GM23338 (cell line): ENCODE measurements at regions not wholly inside any gene's neighbourhood (a gene's known extent, or its start where the extent isn't known, plus 50 kb on each side); places are given as distances from the start of the nearest gene placed in this dataset.

Source experiments
- ATAC-seq: fragments of 200-7000 bp; cut with Tn5 transposase; 3 replicates; pipeline ENCODE4 v1.9.1; 2020
- DNase-seq: peaks from one replicate; pipeline ENCODE4 v3.0.0-alpha.2; 2015; ENCODE audit warnings: low spot score
- H2AFZ ChIP-seq: fragments of 200-600 bp; sonication (generic); 2 replicates; pipeline ENCODE4 v1.8.0; 2016; ENCODE audit warnings: antibody characterized with exemption, mild to moderate bottlenecking, moderate library complexity
- H3F3A ChIP-seq: fragments of 200-600 bp; sonication (generic); replicated peaks from 2 replicates; pipeline ENCODE4 v1.8.0; 2017; ENCODE audit warnings: antibody characterized with exemption, mixed run types, low read depth
- H3K27ac ChIP-seq: fragments of 200-600 bp; sonication (generic); 2 replicates; pipeline ENCODE4 v1.6.1; 2016; ENCODE audit warnings: low read depth
- H3K27me3 ChIP-seq: fragments of 200-600 bp; sonication (generic); 2 replicates; pipeline ENCODE4 v1.8.0; 2016; ENCODE audit warnings: mild to moderate bottlenecking, mixed run types, moderate library complexity; ENCODE audit not compliant: insufficient read depth
- H3K36me3 ChIP-seq: fragments of 200-600 bp; sonication (generic); 2 replicates; pipeline ENCODE4 v1.8.0; 2016; ENCODE audit warnings: mild to moderate bottlenecking; ENCODE audit not compliant: insufficient read depth
- H3K4me1 ChIP-seq: fragments of 200-600 bp; sonication (generic); 2 replicates; pipeline ENCODE4 v1.8.0; 2016; ENCODE audit warnings: mild to moderate bottlenecking, moderate library complexity; ENCODE audit not compliant: insufficient read depth
- H3K4me2 ChIP-seq: fragments of 200-600 bp; sonication (generic); 2 replicates; pipeline ENCODE4 v1.7.1; 2017; ENCODE audit warnings: mixed run types
- H3K4me3 ChIP-seq: fragments of 200-600 bp; sonication (generic); 2 replicates; pipeline ENCODE4 v1.6.1; 2016; ENCODE audit warnings: mixed run types
- H3K79me2 ChIP-seq: fragments of 200-600 bp; sonication (generic); replicated peaks from 2 replicates; pipeline ENCODE4 v1.8.0; 2017; ENCODE audit warnings: mild to moderate bottlenecking; ENCODE audit not compliant: insufficient read depth
- H3K9me2 ChIP-seq: fragments of 200-600 bp; sonication (generic); 2 replicates; pipeline ENCODE4 v1.8.0; 2017; ENCODE audit not compliant: insufficient read depth
- H4K20me1 ChIP-seq: fragments of 200-600 bp; sonication (generic); replicated peaks from 2 replicates; pipeline ENCODE4 v1.8.0; 2017; ENCODE audit warnings: mild to moderate bottlenecking; ENCODE audit not compliant: insufficient read depth
- H3K27ac Mint-ChIP-seq: 2 replicates; pipeline ENCODE4 v1.8.0; 2020; ENCODE audit warnings: inconsistent platforms, mild to moderate bottlenecking, moderate library complexity, mixed read lengths
- H3K27me3 Mint-ChIP-seq: 3 replicates; pipeline ENCODE4 v1.8.0; 2022; ENCODE audit warnings: low read depth, mild to moderate bottlenecking, moderate library complexity, mixed read lengths, inconsistent platforms; ENCODE audit not compliant: insufficient read depth, poor library complexity
- H3K36me3 Mint-ChIP-seq: 3 replicates; pipeline ENCODE4 v1.8.0; 2021; ENCODE audit warnings: low read depth, mild to moderate bottlenecking, inconsistent platforms, moderate library complexity, mixed read lengths
- H3K4me1 Mint-ChIP-seq: 3 replicates; pipeline ENCODE4 v1.8.0; 2020; ENCODE audit warnings: mild to moderate bottlenecking, inconsistent platforms, mixed read lengths
- H3K4me3 Mint-ChIP-seq: 3 replicates; pipeline ENCODE4 v1.8.0; 2021; ENCODE audit warnings: moderate library complexity, mild to moderate bottlenecking, inconsistent platforms, mixed read lengths
- H3K9me3 Mint-ChIP-seq: 3 replicates; pipeline ENCODE4 v1.8.0; 2020; ENCODE audit warnings: moderate library complexity, mild to moderate bottlenecking, inconsistent platforms, mixed read lengths
- CREB1 ChIP-seq: fragments of 250-450 bp; sonication (Bioruptor Pico); IDR thresholded peaks from 2 replicates; pipeline ENCODE4 v1.5.0; 2020; ENCODE audit warnings: low read depth, mild to moderate bottlenecking, moderate library complexity
- ETS1 ChIP-seq: IDR thresholded peaks from 2 replicates; pipeline ENCODE4 v1.6.1; 2016; ENCODE audit warnings: antibody characterized with exemption
- EZH2 ChIP-seq: fragments of 200-600 bp; sonication (generic); IDR thresholded peaks from one replicate; pipeline ENCODE4 v1.8.0; 2017; ENCODE audit warnings: antibody characterized with exemption, mild to moderate bottlenecking, low read depth; ENCODE audit not compliant: unreplicated experiment
- EZH2phosphoT487 ChIP-seq: fragments of 200-600 bp; sonication (generic); IDR thresholded peaks from one replicate; pipeline ENCODE4 v1.8.1; 2018; ENCODE audit warnings: antibody characterized with exemption; ENCODE audit not compliant: unreplicated experiment
- JUNB ChIP-seq: IDR thresholded peaks from one replicate; pipeline ENCODE4 v1.6.1; 2016; ENCODE audit warnings: antibody characterized with exemption; ENCODE audit not compliant: unreplicated experiment
- NANOG ChIP-seq: IDR thresholded peaks from 2 replicates; pipeline ENCODE4 v1.6.1; 2016; ENCODE audit warnings: antibody characterized with exemption, borderline replicate concordance
- POLR2AphosphoS5 ChIP-seq: IDR thresholded peaks from 2 replicates; pipeline ENCODE4 v1.6.1; 2016; ENCODE audit warnings: antibody characterized with exemption, low read depth
- STAT1 ChIP-seq: IDR thresholded peaks from one replicate; pipeline ENCODE4 v1.6.1; 2016; ENCODE audit warnings: antibody characterized with exemption; ENCODE audit not compliant: unreplicated experiment
- ZNF114 ChIP-seq: fragments of 250-450 bp; sonication (Bioruptor Pico); IDR thresholded peaks from 2 replicates; pipeline ENCODE4 v1.5.0; 2020; ENCODE audit warnings: mild to moderate bottlenecking, moderate library complexity
- ZNF331 ChIP-seq: fragments of 250-450 bp; sonication (Bioruptor Pico); IDR thresholded peaks from 2 replicates; pipeline ENCODE4 v1.5.0; 2020; ENCODE audit warnings: low read depth, mild to moderate bottlenecking, moderate library complexity
- ZNF462 ChIP-seq: fragments of 250-450 bp; sonication (Bioruptor Pico); IDR thresholded peaks from 2 replicates; pipeline ENCODE4 v1.5.0; 2020; ENCODE audit warnings: mild to moderate bottlenecking, moderate library complexity
- TF ChIP-seq, protein P1 (sequence below): IDR thresholded peaks from one replicate; pipeline ENCODE4 v1.6.1; 2018; ENCODE audit warnings: antibody characterized with exemption; ENCODE audit not compliant: unreplicated experiment
- TF ChIP-seq, protein P2 (sequence below), 2 experiments: fragments of 200-600 bp in 1 of 2; sonication (generic) in 1 of 2; conservative IDR thresholded peaks; 2 replicates each; pipeline versions ENCODE4 v1.5.1 to v1.6.1; 2016 to 2017; ENCODE audit warnings: antibody characterized with exemption in 2 of 2, low read depth in 2 of 2, mild to moderate bottlenecking in 2 of 2, moderate library complexity in 1 of 2

DNA sequence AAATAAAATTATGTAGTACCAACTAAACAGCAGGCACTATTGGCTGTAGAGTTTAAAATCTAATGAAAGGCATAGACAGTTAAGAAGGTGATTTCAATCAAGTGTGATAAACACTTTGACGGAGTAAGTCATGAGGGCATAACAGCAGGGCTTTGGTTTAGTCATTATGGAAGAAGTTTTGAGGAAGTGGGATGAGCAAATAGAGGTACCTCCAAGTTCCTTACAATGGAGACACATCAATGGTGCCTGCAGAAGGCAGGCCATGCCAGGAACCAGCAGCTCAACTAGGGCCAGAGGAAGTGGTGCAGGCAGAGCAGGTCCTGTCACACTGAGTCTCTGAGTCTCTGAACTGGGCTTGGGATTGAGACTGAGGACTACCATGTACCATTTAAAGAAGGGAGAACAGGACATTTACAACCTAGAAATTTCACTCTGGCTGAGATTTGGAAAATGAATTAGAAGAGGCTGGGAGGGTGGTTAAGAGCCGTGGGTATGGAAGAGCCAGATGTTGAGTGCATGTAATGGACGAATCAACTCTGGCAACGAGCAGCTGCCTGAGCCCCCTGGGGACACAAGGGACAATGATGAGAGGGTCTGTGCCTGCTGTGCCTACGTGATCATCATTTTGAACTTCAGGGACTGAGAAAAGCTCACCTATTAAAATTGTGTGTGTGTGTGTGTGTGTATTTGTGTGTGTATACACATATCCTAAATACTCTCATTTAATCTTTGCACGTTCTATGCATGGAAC is 208.7 kb upstream of the POM121L12 start:
- Mint-ChIP-seq H3K36me3 (peaks cover 16% of the 10 kb centered on the region), H3K4me1 (no peaks in the 10 kb centered on the region), H3K9me3 (peaks cover 24% of the 10 kb centered on the region), H3K27ac (no peak overlapping the region), H3K4me3 (no peak overlapping the region), H3K27me3 (peaks cover 3% of the 10 kb centered on the region)
- no peak for DNase-seq
- Histone ChIP-seq H3K27ac (no peak overlapping the region), H3K9me2 (no peaks in the 10 kb centered on the region), H3K4me2 (no peak overlapping the region), H3K79me2 (no peaks in the 10 kb centered on the region), H3F3A (no peaks in the 10 kb centered on the region), H2AFZ (no peak overlapping the region), H3K4me3 (no peak overlapping the region), H3K4me1 (no peaks in the 10 kb centered on the region), H3K36me3 (no peaks in the 10 kb centered on the region), H3K27me3 (no peaks in the 10 kb centered on the region), H4K20me1 (no peaks in the 10 kb centered on the region)
- ATAC-seq: no peak
- TF ChIP-seq NANOG: no peak
- TF ChIP-seq ZNF331: no peak
- no peak for TF ChIP-seq EZH2phosphoT487
- TF ChIP-seq ZNF462 (CRISPR knock-in tag): no peak
- TF ChIP-seq, protein P1, sequence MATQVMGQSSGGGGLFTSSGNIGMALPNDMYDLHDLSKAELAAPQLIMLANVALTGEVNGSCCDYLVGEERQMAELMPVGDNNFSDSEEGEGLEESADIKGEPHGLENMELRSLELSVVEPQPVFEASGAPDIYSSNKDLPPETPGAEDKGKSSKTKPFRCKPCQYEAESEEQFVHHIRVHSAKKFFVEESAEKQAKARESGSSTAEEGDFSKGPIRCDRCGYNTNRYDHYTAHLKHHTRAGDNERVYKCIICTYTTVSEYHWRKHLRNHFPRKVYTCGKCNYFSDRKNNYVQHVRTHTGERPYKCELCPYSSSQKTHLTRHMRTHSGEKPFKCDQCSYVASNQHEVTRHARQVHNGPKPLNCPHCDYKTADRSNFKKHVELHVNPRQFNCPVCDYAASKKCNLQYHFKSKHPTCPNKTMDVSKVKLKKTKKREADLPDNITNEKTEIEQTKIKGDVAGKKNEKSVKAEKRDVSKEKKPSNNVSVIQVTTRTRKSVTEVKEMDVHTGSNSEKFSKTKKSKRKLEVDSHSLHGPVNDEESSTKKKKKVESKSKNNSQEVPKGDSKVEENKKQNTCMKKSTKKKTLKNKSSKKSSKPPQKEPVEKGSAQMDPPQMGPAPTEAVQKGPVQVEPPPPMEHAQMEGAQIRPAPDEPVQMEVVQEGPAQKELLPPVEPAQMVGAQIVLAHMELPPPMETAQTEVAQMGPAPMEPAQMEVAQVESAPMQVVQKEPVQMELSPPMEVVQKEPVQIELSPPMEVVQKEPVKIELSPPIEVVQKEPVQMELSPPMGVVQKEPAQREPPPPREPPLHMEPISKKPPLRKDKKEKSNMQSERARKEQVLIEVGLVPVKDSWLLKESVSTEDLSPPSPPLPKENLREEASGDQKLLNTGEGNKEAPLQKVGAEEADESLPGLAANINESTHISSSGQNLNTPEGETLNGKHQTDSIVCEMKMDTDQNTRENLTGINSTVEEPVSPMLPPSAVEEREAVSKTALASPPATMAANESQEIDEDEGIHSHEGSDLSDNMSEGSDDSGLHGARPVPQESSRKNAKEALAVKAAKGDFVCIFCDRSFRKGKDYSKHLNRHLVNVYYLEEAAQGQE: no peak
- TF ChIP-seq ZNF114 (CRISPR knock-in tag): no peak
- TF ChIP-seq STAT1: no peak
- TF ChIP-seq, protein P2, sequence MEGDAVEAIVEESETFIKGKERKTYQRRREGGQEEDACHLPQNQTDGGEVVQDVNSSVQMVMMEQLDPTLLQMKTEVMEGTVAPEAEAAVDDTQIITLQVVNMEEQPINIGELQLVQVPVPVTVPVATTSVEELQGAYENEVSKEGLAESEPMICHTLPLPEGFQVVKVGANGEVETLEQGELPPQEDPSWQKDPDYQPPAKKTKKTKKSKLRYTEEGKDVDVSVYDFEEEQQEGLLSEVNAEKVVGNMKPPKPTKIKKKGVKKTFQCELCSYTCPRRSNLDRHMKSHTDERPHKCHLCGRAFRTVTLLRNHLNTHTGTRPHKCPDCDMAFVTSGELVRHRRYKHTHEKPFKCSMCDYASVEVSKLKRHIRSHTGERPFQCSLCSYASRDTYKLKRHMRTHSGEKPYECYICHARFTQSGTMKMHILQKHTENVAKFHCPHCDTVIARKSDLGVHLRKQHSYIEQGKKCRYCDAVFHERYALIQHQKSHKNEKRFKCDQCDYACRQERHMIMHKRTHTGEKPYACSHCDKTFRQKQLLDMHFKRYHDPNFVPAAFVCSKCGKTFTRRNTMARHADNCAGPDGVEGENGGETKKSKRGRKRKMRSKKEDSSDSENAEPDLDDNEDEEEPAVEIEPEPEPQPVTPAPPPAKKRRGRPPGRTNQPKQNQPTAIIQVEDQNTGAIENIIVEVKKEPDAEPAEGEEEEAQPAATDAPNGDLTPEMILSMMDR (conservative IDR thresholded peaks at IDR 0.05; ENCODE audit: low read depth in 2 of 2): no peak
- no peak for TF ChIP-seq CREB1 (CRISPR knock-in tag)
- no peak for TF ChIP-seq ETS1
- no peak for TF ChIP-seq JUNB
- TF ChIP-seq EZH2: no peak
- no peak for TF ChIP-seq POLR2AphosphoS5
